ENCODE measurements at regions not wholly inside any gene's neighbourhood (a gene's known extent, or its start where the extent isn't known, plus 50 kb on each side); places are given as distances from the start of the nearest gene placed in this dataset.

- TF ChIP-seq POLR2AphosphoS5 (IDR thresholded peaks at IDR 0.05; ENCODE audit: low read depth, low read length) (no peak), TAF1 (IDR thresholded peaks at IDR 0.05; ENCODE audit: low read depth, low read length) (no peak), POLR2A (IDR thresholded peaks at IDR 0.05; ENCODE audit: low read depth, low read length) (no peak), POU2F2 (IDR thresholded peaks at IDR 0.05; ENCODE audit: low read depth, low read length) (no peak)
These were observed 704.7 kb downstream of the DIAPH3 start for GRCh38 chr13:59458908-59459579.

Data from GM12891 (cell line).